C4-2B (cell line): ENCODE measurements at regions not wholly inside any gene's neighbourhood (a gene's known extent, or its start where the extent isn't known, plus 50 kb on each side); places are given as distances from the start of the nearest gene placed in this dataset.
"Not testable (repeated sequence)": the region's sequence is repeated elsewhere in the genome, so short reads cannot be mapped to it uniquely, and the experiment has no call there.

ENCODE experiments used
- ZFX ChIP-seq: fragments of 450-650 bp; IDR thresholded peaks from 2 replicates; pipeline ENCODE4 v1.6.1; 2017
- TF ChIP-seq, protein P1 (sequence below): fragments of 450-650 bp; conservative IDR thresholded peaks from 2 replicates; pipeline ENCODE4 v1.5.1; 2017; ENCODE audit warnings: mild to moderate bottlenecking

DNA sequence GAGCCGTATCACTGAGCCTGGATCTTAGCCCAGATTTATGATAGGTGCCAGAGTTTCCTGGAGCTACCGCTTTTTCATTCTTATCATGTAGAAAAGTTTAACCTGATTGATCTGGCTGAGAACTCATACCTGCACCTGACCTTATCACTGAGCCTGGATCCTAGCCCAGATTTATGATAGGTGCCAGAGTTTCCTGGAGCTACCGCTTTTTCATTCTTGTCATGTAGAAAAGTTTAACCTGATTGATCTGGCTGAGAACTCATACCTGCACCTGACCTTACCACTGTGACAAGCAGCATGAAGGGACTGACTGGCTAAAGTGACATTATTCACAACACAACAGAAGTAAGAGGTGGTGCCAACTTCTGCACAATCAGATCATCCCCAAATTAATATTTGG, 1188.1 kb upstream of the FLRT2 start:
- TF ChIP-seq, protein P1, sequence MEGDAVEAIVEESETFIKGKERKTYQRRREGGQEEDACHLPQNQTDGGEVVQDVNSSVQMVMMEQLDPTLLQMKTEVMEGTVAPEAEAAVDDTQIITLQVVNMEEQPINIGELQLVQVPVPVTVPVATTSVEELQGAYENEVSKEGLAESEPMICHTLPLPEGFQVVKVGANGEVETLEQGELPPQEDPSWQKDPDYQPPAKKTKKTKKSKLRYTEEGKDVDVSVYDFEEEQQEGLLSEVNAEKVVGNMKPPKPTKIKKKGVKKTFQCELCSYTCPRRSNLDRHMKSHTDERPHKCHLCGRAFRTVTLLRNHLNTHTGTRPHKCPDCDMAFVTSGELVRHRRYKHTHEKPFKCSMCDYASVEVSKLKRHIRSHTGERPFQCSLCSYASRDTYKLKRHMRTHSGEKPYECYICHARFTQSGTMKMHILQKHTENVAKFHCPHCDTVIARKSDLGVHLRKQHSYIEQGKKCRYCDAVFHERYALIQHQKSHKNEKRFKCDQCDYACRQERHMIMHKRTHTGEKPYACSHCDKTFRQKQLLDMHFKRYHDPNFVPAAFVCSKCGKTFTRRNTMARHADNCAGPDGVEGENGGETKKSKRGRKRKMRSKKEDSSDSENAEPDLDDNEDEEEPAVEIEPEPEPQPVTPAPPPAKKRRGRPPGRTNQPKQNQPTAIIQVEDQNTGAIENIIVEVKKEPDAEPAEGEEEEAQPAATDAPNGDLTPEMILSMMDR, result not testable (repeated sequence)
- TF ChIP-seq ZFX, result not testable (repeated sequence)
